IMR-90 (cell line): ENCODE measurements at regions not wholly inside any gene's neighbourhood (a gene's known extent, or its start where the extent isn't known, plus 50 kb on each side); places are given as distances from the start of the nearest gene placed in this dataset.

Experiments used
- ATAC-seq: fragments of 200-7000 bp; cut with Tn5 transposase; 2 replicates; pipeline ENCODE4 v1.9.1; 2020; ENCODE audit warnings: low read depth, mild to moderate bottlenecking, moderate library complexity
- BruUV-seq: library from RNA; stranded (reverse); fragments of 400-500 nt; replicated peaks from 2 replicates; lab custom pipeline; 2021; lab: Mats Ljungman, UMichigan
- CTCF ChIA-PET: fragments of 300-600 bp; formaldehyde crosslinking; extraction: SDS; loops from one replicate; lab custom pipeline; 2021; ENCODE audit warnings: antibody characterized with exemption; lab: Yijun Ruan, JAX
- POLR2A ChIA-PET: fragments of 300-600 bp; sonication (Branson Sonifier 250); formaldehyde crosslinking; loops from one replicate; lab custom pipeline; 2022; ENCODE audit warnings: antibody characterized with exemption; ENCODE audit not compliant: unreplicated experiment; lab: Charles Lee
- DNase-seq: peaks from one replicate; pipeline ENCODE4 v3.0.0; 2013
- H2AFZ ChIP-seq: replicated peaks from 2 replicates; pipeline ENCODE3; 2013; ENCODE audit warnings: low read length, mild to moderate bottlenecking; ENCODE audit not compliant: poor library complexity
- H2AK5ac ChIP-seq: 2 replicates; pipeline ENCODE4 v1.6.1; 2013; ENCODE audit warnings: low read depth, low read length, inconsistent platforms
- H2AK9ac ChIP-seq: replicated peaks from 2 replicates; pipeline ENCODE3; 2013; ENCODE audit warnings: mild to moderate bottlenecking, low read depth, low read length, moderate library complexity; ENCODE audit not compliant: poor library complexity
- H2BK120ac ChIP-seq: 2 replicates; pipeline ENCODE4 v1.6.1; 2013; ENCODE audit warnings: low read depth, low read length, inconsistent platforms
- H2BK15ac ChIP-seq: 3 replicates; pipeline ENCODE4 v1.6.1; 2013; ENCODE audit warnings: low read depth, low read length, inconsistent platforms
- H2BK20ac ChIP-seq: 2 replicates; pipeline ENCODE4 v1.6.1; 2013; ENCODE audit warnings: low read depth, mild to moderate bottlenecking, inconsistent platforms, low read length, moderate library complexity
- H2BK5ac ChIP-seq: 2 replicates; pipeline ENCODE4 v1.6.1; 2013; ENCODE audit warnings: mild to moderate bottlenecking, low read depth, low read length, inconsistent platforms; ENCODE audit not compliant: poor library complexity, severe bottlenecking
- H3K14ac ChIP-seq: replicated peaks from 2 replicates; pipeline ENCODE4 v1.6.1; 2013; ENCODE audit warnings: low read depth, low read length, inconsistent platforms
- H3K18ac ChIP-seq: 2 replicates; pipeline ENCODE4 v1.6.1; 2013; ENCODE audit warnings: low read depth, low read length, control low read depth
- H3K23ac ChIP-seq: 2 replicates; pipeline ENCODE4 v1.6.1; 2013; ENCODE audit warnings: low read depth, low read length, inconsistent platforms
- H3K27ac ChIP-seq: 2 replicates; pipeline ENCODE4 v1.5.1; 2013; ENCODE audit warnings: mild to moderate bottlenecking, control low read depth, low read length; ENCODE audit not compliant: insufficient read depth
- H3K27me3 ChIP-seq: 2 replicates; pipeline ENCODE4 v1.6.1; 2013; ENCODE audit warnings: low read length; ENCODE audit not compliant: control insufficient read depth, insufficient read depth
- H3K36me3 ChIP-seq: 2 replicates; pipeline ENCODE4 v1.6.1; 2013; ENCODE audit warnings: low read length, mixed read lengths; ENCODE audit not compliant: control insufficient read depth, insufficient read depth
- H3K4ac ChIP-seq: 2 replicates; pipeline ENCODE4 v1.6.1; 2013; ENCODE audit warnings: low read depth, low read length, inconsistent platforms
- H3K4me1 ChIP-seq: 2 replicates; pipeline ENCODE4 v1.6.1; 2013; ENCODE audit warnings: low read length, mixed read lengths; ENCODE audit not compliant: control insufficient read depth, insufficient read depth
- H3K4me2 ChIP-seq: 2 replicates; pipeline ENCODE4 v1.6.1; 2013; ENCODE audit warnings: low read depth, mild to moderate bottlenecking, control low read depth, low read length, moderate library complexity
- H3K4me3 ChIP-seq: 2 replicates; pipeline ENCODE4 v1.5.1; 2013; ENCODE audit warnings: low read depth, mild to moderate bottlenecking, control low read depth, low read length, moderate library complexity; ENCODE audit not compliant: insufficient read depth
- H3K56ac ChIP-seq: 2 replicates; pipeline ENCODE4 v1.6.1; 2013; ENCODE audit warnings: low read length, inconsistent platforms; ENCODE audit not compliant: insufficient read depth; ENCODE audit errors: extremely low read depth
- H3K79me1 ChIP-seq, 2 experiments: 2 replicates each; pipeline ENCODE4 v1.6.1; 2013; ENCODE audit warnings: low read length in 2 of 2, inconsistent platforms in 1 of 2, low read depth in 1 of 2
- H3K9ac ChIP-seq: 2 replicates; pipeline ENCODE4 v1.6.1; 2013; ENCODE audit warnings: low read depth, low read length, control low read depth
- H3K9me1 ChIP-seq: 2 replicates; pipeline ENCODE4 v1.6.1; 2013; ENCODE audit warnings: low read length, inconsistent platforms; ENCODE audit not compliant: insufficient read depth
- H3K9me3 ChIP-seq: 2 replicates; pipeline ENCODE4 v1.6.1; 2013; ENCODE audit warnings: low read length; ENCODE audit not compliant: control insufficient read depth, insufficient read depth
- H4K20me1 ChIP-seq: 2 replicates; pipeline ENCODE4 v1.6.1; 2013; ENCODE audit warnings: low read length, inconsistent platforms; ENCODE audit not compliant: insufficient read depth
- H4K5ac ChIP-seq: 2 replicates; pipeline ENCODE4 v1.6.1; 2013; ENCODE audit warnings: mild to moderate bottlenecking, low read depth, low read length, control low read depth
- H4K8ac ChIP-seq, 2 experiments: 2 replicates each; pipeline ENCODE4 v1.6.1; 2013; ENCODE audit warnings: low read depth in 2 of 2, low read length in 2 of 2, control low read depth in 1 of 2, inconsistent platforms in 1 of 2
- H4K91ac ChIP-seq: 2 replicates; pipeline ENCODE4 v1.6.1; 2013; ENCODE audit warnings: low read depth, low read length, inconsistent platforms; ENCODE audit not compliant: insufficient read depth
- BHLHE40 ChIP-seq: fragments of 150-350 bp; IDR thresholded peaks from 2 replicates; pipeline ENCODE4 v1.6.1; 2016; ENCODE audit warnings: mild to moderate bottlenecking, low read depth, low read length
- CEBPB ChIP-seq: IDR thresholded peaks from 2 replicates; pipeline ENCODE4 v1.6.1; 2012; ENCODE audit warnings: low read depth, low read length, improper control_type of control experiment
- CHD1 ChIP-seq: IDR thresholded peaks from 2 replicates; pipeline ENCODE4 v1.6.1; 2012; ENCODE audit warnings: low read depth, low read length, improper control_type of control experiment
- CTCF ChIP-seq: conservative IDR thresholded peaks from 2 replicates; pipeline ENCODE4 v1.5.1; 2012; ENCODE audit warnings: mild to moderate bottlenecking, low read depth, low read length, improper control_type of control experiment
- ELK1 ChIP-seq: fragments of 150-350 bp; IDR thresholded peaks from 2 replicates; pipeline ENCODE4 v1.6.1; 2016; ENCODE audit warnings: low read depth, mild to moderate bottlenecking, low read length, moderate library complexity, borderline replicate concordance
- FOS ChIP-seq: fragments of 150-350 bp; IDR thresholded peaks from 2 replicates; pipeline ENCODE4 v1.6.1; 2016; ENCODE audit warnings: low read depth, low read length
- MAFK ChIP-seq: IDR thresholded peaks from 2 replicates; pipeline ENCODE4 v1.6.1; 2012; ENCODE audit warnings: low read depth, low read length, improper control_type of control experiment
- MAZ ChIP-seq: IDR thresholded peaks from 2 replicates; pipeline ENCODE4 v1.6.1; 2012; ENCODE audit warnings: low read depth, mild to moderate bottlenecking, low read length, improper control_type of control experiment, moderate library complexity, borderline replicate concordance
- MXI1 ChIP-seq: IDR thresholded peaks from 2 replicates; pipeline ENCODE4 v1.6.1; 2012; ENCODE audit warnings: low read depth, mild to moderate bottlenecking, low read length, moderate library complexity, borderline replicate concordance
- NFE2L2 ChIP-seq: fragments of 150-350 bp; IDR thresholded peaks from 2 replicates; pipeline ENCODE4 v1.6.1; 2016; ENCODE audit warnings: low read depth, mild to moderate bottlenecking, low read length
- POLR2A ChIP-seq: IDR thresholded peaks from 2 replicates; pipeline ENCODE4 v1.6.1; 2012; ENCODE audit warnings: mild to moderate bottlenecking, low read depth, low read length
- RAD21 ChIP-seq: IDR thresholded peaks from 2 replicates; pipeline ENCODE4 v1.6.1; 2012; ENCODE audit warnings: low read length, improper control_type of control experiment
- RCOR1 ChIP-seq: IDR thresholded peaks from 2 replicates; pipeline ENCODE4 v1.6.1; 2012; ENCODE audit warnings: mild to moderate bottlenecking, low read length, improper control_type of control experiment; ENCODE audit not compliant: insufficient replicate concordance
- RFX5 ChIP-seq: IDR thresholded peaks from 2 replicates; pipeline ENCODE4 v1.8.0; 2012; ENCODE audit warnings: low read depth, mild to moderate bottlenecking, low read length, moderate library complexity
- SMC3 ChIP-seq: fragments of 150-350 bp; IDR thresholded peaks from 2 replicates; pipeline ENCODE4 v1.6.1; 2016; ENCODE audit warnings: low read depth, mild to moderate bottlenecking, antibody characterized with exemption, low read length, moderate library complexity
- USF2 ChIP-seq: fragments of 150-350 bp; IDR thresholded peaks from 2 replicates; pipeline ENCODE4 v1.6.1; 2017; ENCODE audit warnings: mild to moderate bottlenecking, antibody characterized with exemption, low read length, low read depth
- WGBS, 2 experiments: methylation state at CpG; one replicate each; pipeline versions ENCODE4 v1.1.5 to v1.1.7; 2013; ENCODE audit warnings: missing lambda C conversion rate in 2 of 2; ENCODE audit not compliant: insufficient read length in 1 of 2; ENCODE audit errors: extremely low coverage in 2 of 2; 5-methylcytosine and 5-hydroxymethylcytosine counted together
- dilution Hi-C: fragments of 300-500 bp; cut with HindIII; formaldehyde crosslinking; loops from one replicate; pipeline ENCODE4 v1.14.3; 2018; ENCODE audit warnings: low sequenced_read_pairs; ENCODE audit not compliant: unreplicated experiment
- in situ Hi-C: fragments of 300-500 bp; cut with MboI; formaldehyde crosslinking; loops from 3 replicates; pipeline ENCODE4 v1.14.3; 2019; ENCODE audit warnings: low sequenced_read_pairs, inconsistent platforms, mixed read lengths
- intact Hi-C: fragments of 100-400 bp; cut with micrococcal nuclease; formaldehyde crosslinking; loops from 2 replicates; pipeline ENCODE4 v1.10.0; 2022

DNA sequence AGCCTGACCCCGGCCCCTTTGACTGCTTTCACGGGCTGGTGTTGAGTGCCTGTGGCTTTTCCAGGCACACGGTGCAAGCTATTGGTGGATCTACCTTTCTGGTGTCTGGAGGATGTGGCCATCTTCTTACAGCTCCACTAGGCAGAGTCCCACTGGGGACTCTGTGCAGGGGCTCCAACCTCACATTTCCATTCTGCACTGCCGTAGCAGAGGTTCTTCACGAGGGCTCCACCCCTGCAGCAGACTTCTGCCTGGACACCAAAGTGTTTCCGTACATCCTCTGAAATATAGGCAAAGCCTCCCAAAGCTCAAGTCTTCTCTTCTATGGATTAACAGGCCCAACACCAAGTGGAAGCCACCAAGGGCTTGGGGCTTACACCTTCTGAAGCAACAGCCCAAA is 691.5 kb upstream of the POU3F2 start:
- ATAC-seq = no peak
- Histone ChIP-seq H3K9me1 (no peaks in the 10 kb centered on the region), H2BK20ac (no peak overlapping the region), H4K8ac (no peak overlapping the region), H3K9me3 (peaks cover 7% of the 10 kb centered on the region; the same call in 1 of the 2 replicates), H4K91ac (no peak overlapping the region), H3K18ac (no peak overlapping the region), H4K20me1 (no peaks in the 10 kb centered on the region), H3K14ac (no peak overlapping the region), H2AFZ (no peak overlapping the region), H2AK5ac (no peak overlapping the region), H3K27me3 (no peaks in the 10 kb centered on the region), H3K9ac (no peak overlapping the region), H3K23ac (no peak overlapping the region), H3K4ac (no peak overlapping the region), H3K36me3 (no peaks in the 10 kb centered on the region), H3K4me3 (no peak overlapping the region), H3K4me2 (no peak overlapping the region), H3K79me1 (no peaks in the 10 kb centered on the region), H2BK5ac (no peak overlapping the region), H3K56ac (no peak overlapping the region), H2BK15ac (no peak overlapping the region), H2AK9ac (no peak overlapping the region), H4K5ac (no peak overlapping the region), H3K4me1 (no peaks in the 10 kb centered on the region), H2BK120ac (no peak overlapping the region), H3K27ac (no peak overlapping the region)
- in situ Hi-C loops (no loop called here), intact Hi-C loops (no loop called here), dilution Hi-C loops (no loop called here)
- no TSS peak for BruUV-seq
- DNase-seq = no peak
- TF ChIP-seq CTCF = no peak
- no peak for TF ChIP-seq RFX5
- no peak for TF ChIP-seq SMC3
- TF ChIP-seq CHD1 = no peak
- no peak for TF ChIP-seq RCOR1
- TF ChIP-seq RAD21 = no peak
- no peak for TF ChIP-seq POLR2A
- no peak for TF ChIP-seq MAFK
- no peak for TF ChIP-seq ELK1
- no peak for TF ChIP-seq BHLHE40
- no peak for TF ChIP-seq NFE2L2
- TF ChIP-seq FOS = no peak
- no peak for TF ChIP-seq USF2
- TF ChIP-seq MXI1 = no peak
- no peak for TF ChIP-seq CEBPB
- no peak for TF ChIP-seq MAZ
- no CpG with 5 or more reads among the region's 6 CpGs for WGBS, 2 experiments
- POLR2A ChIA-PET = no interaction called here
- CTCF ChIA-PET = no interaction called here
